H1 (cell line): ENCODE measurements at regions not wholly inside any gene's neighbourhood (a gene's known extent, or its start where the extent isn't known, plus 50 kb on each side); places are given as distances from the start of the nearest gene placed in this dataset.

Experiments
- ASH2L ChIP-seq: fragments of 200-600, 300-600 bp; sonication (generic); IDR thresholded peaks from one replicate; pipeline ENCODE4 v1.7.1; 2017; ENCODE audit warnings: low read length
- BACH1 ChIP-seq: IDR thresholded peaks from 2 replicates; pipeline ENCODE4 v1.6.1; 2012; ENCODE audit warnings: low read length, improper control_type of control experiment
- CHD7 ChIP-seq: fragments of 300-600 bp; sonication (generic); IDR thresholded peaks from 2 replicates; pipeline ENCODE4 v1.7.1; 2012; ENCODE audit warnings: low read length, moderate library complexity, mild to moderate bottlenecking, inconsistent platforms; ENCODE audit not compliant: insufficient replicate concordance
- CTBP2 ChIP-seq: IDR thresholded peaks from 2 replicates; pipeline ENCODE4 v1.7.0; 2011; ENCODE audit warnings: borderline replicate concordance, mild to moderate bottlenecking, moderate library complexity, mixed read lengths, low read length; ENCODE audit not compliant: insufficient read depth, insufficient read length
- EP300 ChIP-seq, 2 experiments: IDR thresholded peaks; 1 replicate in 1 of 2; 2 replicates in 1 of 2; pipeline ENCODE4 v1.6.1; 2011 to 2012; ENCODE audit warnings: low read depth in 2 of 2, low read length in 2 of 2, mild to moderate bottlenecking in 2 of 2, borderline replicate concordance in 1 of 2, inconsistent platforms in 1 of 2, moderate library complexity in 1 of 2
- FOSL1 ChIP-seq: IDR thresholded peaks from 2 replicates; pipeline ENCODE4 v1.6.1; 2011; ENCODE audit warnings: mild to moderate bottlenecking, low read depth, low read length, moderate library complexity; ENCODE audit not compliant: insufficient read depth
- KDM5A ChIP-seq: fragments of 200-600 bp; IDR thresholded peaks from 2 replicates; pipeline ENCODE4 v1.7.1; 2012; ENCODE audit warnings: mild to moderate bottlenecking, low read length, inconsistent platforms, mixed read lengths
- NANOG ChIP-seq: IDR thresholded peaks from 2 replicates; pipeline ENCODE4 v1.6.1; 2011; ENCODE audit warnings: low read length, low read depth, mild to moderate bottlenecking, inconsistent platforms; ENCODE audit not compliant: insufficient read depth, poor library complexity, severe bottlenecking
- SAP30 ChIP-seq: fragments of 300-600 bp; sonication (generic); IDR thresholded peaks from 2 replicates; pipeline ENCODE4 v1.7.1; 2012; ENCODE audit warnings: low read length, moderate library complexity, mild to moderate bottlenecking, inconsistent platforms; ENCODE audit not compliant: insufficient read depth, insufficient replicate concordance
- SIX5 ChIP-seq: IDR thresholded peaks from 2 replicates; pipeline ENCODE4 v1.6.1; 2011; ENCODE audit warnings: mild to moderate bottlenecking, low read depth, low read length
- SP4 ChIP-seq: IDR thresholded peaks from 2 replicates; pipeline ENCODE4 v1.6.1; 2012; ENCODE audit warnings: low read length, inconsistent platforms

GRCh38 chr17:27091043-27091497 is 202.8 kb upstream of the WSB1 start (continued):
- TF ChIP-seq CHD7 (no peak), KDM5A (no peak), SP4 (no peak), SAP30 (no peak), NANOG (no peak), FOSL1 (no peak), ASH2L (no peak), EP300 (IDR thresholded peaks at IDR 0.05; ENCODE audit: borderline replicate concordance in 1 of 2, low read depth in 2 of 2, low read length in 2 of 2) (no peak), BACH1 (no peak), CTBP2 (no peak), SIX5 (no peak)
